ENCODE measurements at regions not wholly inside any gene's neighbourhood (a gene's known extent, or its start where the extent isn't known, plus 50 kb on each side); places are given as distances from the start of the nearest gene placed in this dataset.

- TF ChIP-seq EZH2 (IDR thresholded peaks at IDR 0.05): no peak
- no peak for TF ChIP-seq POLR2AphosphoS5 (IDR thresholded peaks at IDR 0.05; ENCODE audit: borderline replicate concordance, low read depth, low read length)
- TF ChIP-seq FOXP2 (optimal IDR thresholded peaks at IDR 0.05; ENCODE audit: control extremely low read depth, extremely low read length, insufficient read depth): no peak
- no peak for DNase-seq (ENCODE audit: low read depth, low spot score)
- no peak overlapping the region for H3K4me3 ChIP-seq
- H3K9ac ChIP-seq (ENCODE audit: insufficient read length): no peak overlapping the region
- no peaks in the 10 kb centered on the region for H3K9me3 ChIP-seq (ENCODE audit: low read depth, low read length)
- no peak overlapping the region for H3K27ac ChIP-seq
- H3K36me3 ChIP-seq (ENCODE audit: insufficient read depth, low read length): no peaks in the 10 kb centered on the region
Measured at GRCh38 chr18:56173542-56174220, 464.7 kb downstream of the TXNL1 start.

DNA sequence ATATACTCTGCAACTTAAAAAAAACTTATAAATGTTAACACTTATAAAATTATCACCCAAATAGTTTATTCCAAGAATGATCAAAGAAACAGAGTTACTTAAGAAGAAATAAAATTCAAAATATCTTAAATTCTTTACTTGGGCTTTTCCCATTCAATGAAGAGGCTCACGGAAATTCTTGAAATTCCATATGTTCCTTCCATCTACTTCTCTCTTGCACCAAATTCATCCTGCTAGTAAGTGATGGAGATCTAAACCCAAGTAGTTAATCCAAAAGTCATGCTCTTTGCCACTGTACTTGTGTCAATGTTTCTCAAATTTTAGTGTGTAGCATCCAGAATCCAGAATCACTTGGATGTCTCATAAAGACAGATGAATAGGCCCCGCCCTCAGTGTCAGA is 465.9 kb downstream of the TXNL1 start:
- Histone ChIP-seq H3K9me3 (ENCODE audit: low read depth, low read length) (no peaks in the 10 kb centered on the region), H3K36me3 (ENCODE audit: insufficient read depth, low read length) (no peaks in the 10 kb centered on the region), H3K9ac (ENCODE audit: insufficient read length) (no peak overlapping the region), H3K4me3 (no peak overlapping the region), H3K27ac (no peak overlapping the region)
- DNase-seq (ENCODE audit: low read depth, low spot score): no peak
- TF ChIP-seq POLR2AphosphoS5 (IDR thresholded peaks at IDR 0.05; ENCODE audit: borderline replicate concordance, low read depth, low read length) (no peak), FOXP2 (optimal IDR thresholded peaks at IDR 0.05; ENCODE audit: control extremely low read depth, extremely low read length, insufficient read depth) (no peak), EZH2 (IDR thresholded peaks at IDR 0.05) (no peak)

GRCh38 chr18:56171848-56172247 is 466.5 kb downstream of the TXNL1 start:
- no peak overlapping the region for H3K4me3 ChIP-seq
- no peak overlapping the region for H3K9ac ChIP-seq (ENCODE audit: insufficient read length)
- no peak overlapping the region for H3K27ac ChIP-seq
- no peaks in the 10 kb centered on the region for H3K9me3 ChIP-seq (ENCODE audit: low read depth, low read length)
- no peaks in the 10 kb centered on the region for H3K36me3 ChIP-seq (ENCODE audit: insufficient read depth, low read length)
- no peak for DNase-seq (ENCODE audit: low read depth, low spot score)
- TF ChIP-seq POLR2AphosphoS5 (IDR thresholded peaks at IDR 0.05; ENCODE audit: borderline replicate concordance, low read depth, low read length) (no peak), FOXP2 (optimal IDR thresholded peaks at IDR 0.05; ENCODE audit: control extremely low read depth, extremely low read length, insufficient read depth) (no peak), EZH2 (IDR thresholded peaks at IDR 0.05) (no peak)

- Histone ChIP-seq H3K27ac (no peak overlapping the region), H3K4me3 (no peak overlapping the region), H3K36me3 (ENCODE audit: insufficient read depth, low read length) (no peaks in the 10 kb centered on the region), H3K9ac (ENCODE audit: insufficient read length) (no peak overlapping the region), H3K9me3 (ENCODE audit: low read depth, low read length) (no peaks in the 10 kb centered on the region)
- DNase-seq (ENCODE audit: low read depth, low spot score): no peak
- TF ChIP-seq EZH2 (IDR thresholded peaks at IDR 0.05): no peak
- no peak for TF ChIP-seq FOXP2 (optimal IDR thresholded peaks at IDR 0.05; ENCODE audit: control extremely low read depth, extremely low read length, insufficient read depth)
- no peak for TF ChIP-seq POLR2AphosphoS5 (IDR thresholded peaks at IDR 0.05; ENCODE audit: borderline replicate concordance, low read depth, low read length)
Measured at GRCh38 chr18:56168049-56168781, 470.2 kb downstream of the TXNL1 start.

GRCh38 chr18:56167366-56167765 is 471.0 kb downstream of the TXNL1 start:
- H3K27ac ChIP-seq: no peak overlapping the region
- no peak overlapping the region for H3K4me3 ChIP-seq
- TF ChIP-seq FOXP2 (optimal IDR thresholded peaks at IDR 0.05; ENCODE audit: control extremely low read depth, extremely low read length, insufficient read depth) (no peak), EZH2 (IDR thresholded peaks at IDR 0.05) (no peak), POLR2AphosphoS5 (IDR thresholded peaks at IDR 0.05; ENCODE audit: borderline replicate concordance, low read depth, low read length) (no peak)
- no peak overlapping the region for H3K9ac ChIP-seq (ENCODE audit: insufficient read length)
- H3K9me3 ChIP-seq (ENCODE audit: low read depth, low read length): no peaks in the 10 kb centered on the region
- H3K36me3 ChIP-seq (ENCODE audit: insufficient read depth, low read length): no peaks in the 10 kb centered on the region
- DNase-seq (ENCODE audit: low read depth, low spot score): no peak

DNA sequence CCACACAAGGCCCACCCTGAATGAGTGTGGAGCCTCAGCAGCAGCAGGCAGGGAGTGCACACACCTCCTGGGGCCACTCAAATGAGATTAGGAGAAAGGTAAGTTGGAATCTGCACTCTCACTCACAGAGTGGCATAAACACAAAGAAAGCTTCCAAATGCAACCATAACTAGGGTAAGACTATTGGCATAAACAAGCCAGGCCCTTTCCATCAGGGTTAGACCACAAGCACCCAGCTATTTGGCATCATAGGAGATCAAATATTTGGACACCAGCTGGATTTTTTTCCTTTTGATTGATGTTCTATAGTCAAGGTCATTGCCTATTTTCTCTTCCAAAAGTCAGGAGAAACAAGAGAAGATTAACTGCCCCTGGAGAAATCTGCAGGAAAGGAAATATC is 471.5 kb downstream of the TXNL1 start:
- Histone ChIP-seq H3K4me3 (no peak overlapping the region), H3K36me3 (ENCODE audit: insufficient read depth, low read length) (no peaks in the 10 kb centered on the region), H3K9me3 (ENCODE audit: low read depth, low read length) (no peaks in the 10 kb centered on the region), H3K9ac (ENCODE audit: insufficient read length) (no peak overlapping the region), H3K27ac (no peak overlapping the region)
- DNase-seq (ENCODE audit: low read depth, low spot score): no peak
- TF ChIP-seq EZH2 (IDR thresholded peaks at IDR 0.05) (no peak), FOXP2 (optimal IDR thresholded peaks at IDR 0.05; ENCODE audit: control extremely low read depth, extremely low read length, insufficient read depth) (no peak), POLR2AphosphoS5 (IDR thresholded peaks at IDR 0.05; ENCODE audit: borderline replicate concordance, low read depth, low read length) (no peak)

- Histone ChIP-seq H3K9ac (ENCODE audit: insufficient read length) (no peak overlapping the region), H3K4me3 (no peak overlapping the region), H3K9me3 (ENCODE audit: low read depth, low read length) (no peaks in the 10 kb centered on the region), H3K36me3 (ENCODE audit: insufficient read depth, low read length) (no peaks in the 10 kb centered on the region), H3K27ac (no peak overlapping the region)
- no peak for DNase-seq (ENCODE audit: low read depth, low spot score)
- TF ChIP-seq FOXP2 (optimal IDR thresholded peaks at IDR 0.05; ENCODE audit: control extremely low read depth, extremely low read length, insufficient read depth) (no peak), POLR2AphosphoS5 (IDR thresholded peaks at IDR 0.05; ENCODE audit: borderline replicate concordance, low read depth, low read length) (no peak), EZH2 (IDR thresholded peaks at IDR 0.05) (no peak)
Measured at GRCh38 chr18:56165601-56166355, 472.6 kb downstream of the TXNL1 start.

All from SK-N-MC (cell line).